Hematopoietic multipotent progenitor cell treated with erythropoietin and hydrocortisone succinate and interleukin-3 and kit ligand, for 15 days (in vitro differentiated cells): ENCODE measurements at regions not wholly inside any gene's neighbourhood (a gene's known extent, or its start where the extent isn't known, plus 50 kb on each side); places are given as distances from the start of the nearest gene placed in this dataset.

Experiments
- DNase-seq: peaks from one replicate; pipeline ENCODE4 v3.0.0-alpha.2; 2015; ENCODE audit warnings: low spot score

GRCh38 chr9:18075253-18075952, 398.6 kb upstream of the ADAMTSL1 start:
- no peak for DNase-seq

- DNase-seq: no peak
Observed at GRCh38 chr9:18077941-18078678, 395.8 kb upstream of the ADAMTSL1 start.

GRCh38 chr9:18092138-18092537, 381.8 kb upstream of the ADAMTSL1 start:
- DNase-seq: no peak

- DNase-seq: no peak
Observed at GRCh38 chr9:18106006-18106560, 367.9 kb upstream of the ADAMTSL1 start.

GRCh38 chr9:18109675-18110074, 364.3 kb upstream of the ADAMTSL1 start:
- no peak for DNase-seq

- no peak for DNase-seq
Observed at GRCh38 chr9:18111146-18111545, 362.8 kb upstream of the ADAMTSL1 start.

GRCh38 chr9:18114559-18115475, 359.1 kb upstream of the ADAMTSL1 start:
- no peak for DNase-seq

- DNase-seq: no peak
Observed at GRCh38 chr9:18118268-18118667, 355.7 kb upstream of the ADAMTSL1 start.

GRCh38 chr9:18122171-18122570, 351.8 kb upstream of the ADAMTSL1 start:
- no peak for DNase-seq

- DNase-seq: no peak
Observed at GRCh38 chr9:18124760-18125159, 349.2 kb upstream of the ADAMTSL1 start.

- DNase-seq: no peak
Observed at GRCh38 chr9:18126831-18127498, 347.0 kb upstream of the ADAMTSL1 start.

GRCh38 chr9:18127499-18127875, 346.5 kb upstream of the ADAMTSL1 start:
- DNase-seq: no peak

- DNase-seq: no peak
Observed at GRCh38 chr9:18129809-18130334, 344.1 kb upstream of the ADAMTSL1 start.

GRCh38 chr9:18136354-18136994, 337.5 kb upstream of the ADAMTSL1 start:
- DNase-seq: no peak

GRCh38 chr9:18137815-18138214, 336.1 kb upstream of the ADAMTSL1 start:
- DNase-seq: no peak

- no peak for DNase-seq
Observed at GRCh38 chr9:18138656-18139055, 335.3 kb upstream of the ADAMTSL1 start.

GRCh38 chr9:18141681-18142080, 332.3 kb upstream of the ADAMTSL1 start:
- no peak for DNase-seq

- DNase-seq: no peak
Observed at GRCh38 chr9:18143073-18143745, 330.7 kb upstream of the ADAMTSL1 start.

- no peak for DNase-seq
Observed at GRCh38 chr9:18146329-18146728, 327.6 kb upstream of the ADAMTSL1 start.

GRCh38 chr9:18149471-18150011, 324.4 kb upstream of the ADAMTSL1 start:
- no peak for DNase-seq
